Stomach (tissue), 4 donors: ENCODE measurements at regions not wholly inside any gene's neighbourhood (a gene's known extent, or its start where the extent isn't known, plus 50 kb on each side); places are given as distances from the start of the nearest gene placed in this dataset.

Experiments used
- CTCF ChIP-seq, 7 experiments: fragments of 450-650 bp in 4 of 7; fragments of 200-600 bp in 3 of 7; sonication (generic) in 3 of 7; IDR thresholded peaks; one replicate each; pipeline ENCODE4 v1.5.1; 2016 to 2019; ENCODE audit warnings: antibody characterized with exemption in 7 of 7, control low read depth in 2 of 7, mild to moderate bottlenecking in 1 of 7
- POLR2A ChIP-seq, 4 donors: fragments of 450-650 bp; IDR thresholded peaks; one replicate each; pipeline ENCODE4 v1.6.1; 2016; ENCODE audit warnings: antibody characterized with exemption in 4 of 4, control low read depth in 2 of 4, mild to moderate bottlenecking in 1 of 4, moderate library complexity in 1 of 4
- POLR2AphosphoS5 ChIP-seq, 3 donors: sonication (generic); formaldehyde crosslinking; IDR thresholded peaks; one replicate each; pipeline ENCODE4 v1.6.1; 2016; ENCODE audit warnings: antibody characterized with exemption in 3 of 3

DNA sequence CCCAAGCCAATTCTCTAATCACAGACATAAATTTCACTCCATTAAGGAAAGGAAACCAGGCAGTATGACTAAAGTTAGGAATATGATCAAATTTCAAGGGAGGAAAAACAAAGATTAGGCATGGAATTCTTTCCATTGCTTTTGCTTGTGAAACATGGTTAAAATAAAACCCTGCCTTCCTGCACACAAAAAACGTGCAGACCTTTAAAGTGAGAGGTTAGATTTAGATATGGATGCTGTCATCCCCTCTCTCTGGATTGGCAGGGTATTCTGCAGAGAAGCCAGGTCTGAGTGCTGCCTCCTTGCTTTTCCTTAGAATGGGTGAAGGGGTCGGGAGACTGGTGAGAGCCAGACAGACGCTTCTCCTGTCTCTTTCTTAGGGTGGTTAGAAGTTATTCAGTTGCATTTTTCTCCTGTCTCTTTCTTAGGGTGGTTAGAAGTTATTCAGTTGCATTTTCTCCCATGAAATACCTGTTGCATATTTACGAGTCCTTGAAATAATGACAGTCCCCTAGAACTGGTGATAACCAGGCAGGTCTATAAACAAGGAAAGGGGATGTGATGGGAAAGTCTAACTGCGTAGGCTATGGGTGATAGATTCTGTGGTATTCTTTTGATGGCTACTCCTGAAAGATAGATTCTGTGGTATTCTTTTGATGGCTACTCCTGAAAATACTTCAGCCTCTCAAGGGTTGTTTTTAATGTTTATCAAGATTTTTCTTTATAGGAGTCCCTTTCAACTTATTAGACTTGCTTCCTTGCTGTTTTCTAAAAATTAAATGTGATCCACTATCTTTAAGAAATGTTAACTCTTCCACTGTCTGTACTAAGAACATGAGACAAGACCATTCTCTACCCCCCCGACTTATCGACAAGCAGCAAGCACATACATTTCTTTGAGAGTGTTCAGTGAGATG, 163.6 kb downstream of the SPRY1 start:
- no peak for TF ChIP-seq POLR2A (IDR thresholded peaks at IDR 0.05)
- TF ChIP-seq CTCF (IDR thresholded peaks at IDR 0.05) = no peak
- no peak for TF ChIP-seq POLR2AphosphoS5 (IDR thresholded peaks at IDR 0.05)
